ENCODE measurements at regions not wholly inside any gene's neighbourhood (a gene's known extent, or its start where the extent isn't known, plus 50 kb on each side); places are given as distances from the start of the nearest gene placed in this dataset.

DNA sequence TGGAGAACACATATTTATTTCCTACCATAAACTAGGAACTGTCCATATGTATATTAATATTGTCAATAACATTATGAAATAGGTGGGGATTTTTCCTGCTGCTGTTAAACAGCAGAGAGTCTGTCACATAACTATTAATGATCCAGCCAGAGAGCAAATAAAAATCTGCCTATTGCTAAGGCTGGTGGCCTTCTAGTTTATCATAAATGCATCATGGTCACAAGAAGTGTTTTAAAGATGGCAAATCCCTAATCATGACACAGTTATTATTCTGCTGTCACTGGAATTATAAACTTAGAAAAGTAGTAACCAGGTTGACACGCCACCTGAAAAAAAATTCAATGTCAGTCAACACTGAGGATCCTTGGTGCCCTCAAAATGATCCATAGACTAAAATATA, 132.3 kb downstream of the HGF start:
- no peak overlapping the region for H2BK12ac ChIP-seq (ENCODE audit: low read length)
- no peak overlapping the region for H3K4ac ChIP-seq (ENCODE audit: low read depth, low read length)
- H2AFZ ChIP-seq (ENCODE audit: insufficient read depth, low read length, poor library complexity), result no peak overlapping the region
- H4K8ac ChIP-seq (ENCODE audit: low read depth, low read length), result no peak overlapping the region
- H3K4me1 ChIP-seq (ENCODE audit: control insufficient read depth in 1 of 2, insufficient read depth in 2 of 2, low read length in 2 of 2), result no peaks in the 10 kb centered on the region
- H4K91ac ChIP-seq (ENCODE audit: low read depth, low read length), result no peak overlapping the region
- no peak overlapping the region for H2BK5ac ChIP-seq (ENCODE audit: low read depth, low read length, poor library complexity)
- no peaks in the 10 kb centered on the region for H3K27me3 ChIP-seq (ENCODE audit: insufficient read depth, low read length)
- no peak overlapping the region for H3K4me2 ChIP-seq (ENCODE audit: low read length)
- H2AK5ac ChIP-seq (ENCODE audit: low read length), result no peak overlapping the region
- no peaks in the 10 kb centered on the region for H3K36me3 ChIP-seq (ENCODE audit: control insufficient read depth in 1 of 2, insufficient read depth in 2 of 2, low read length in 2 of 2)
- H4K12ac ChIP-seq (ENCODE audit: low read depth, low read length), result no peak overlapping the region
- H3K27ac ChIP-seq (ENCODE audit: low read depth, low read length), result no peak overlapping the region
- H3K9me3 ChIP-seq (ENCODE audit: insufficient read depth, low read depth, low read length), result no peaks in the 10 kb centered on the region
- no peak overlapping the region for H3K14ac ChIP-seq (ENCODE audit: low read length)
- H3K79me1 ChIP-seq (ENCODE audit: low read length), result no peaks in the 10 kb centered on the region
- H3K23ac ChIP-seq (ENCODE audit: low read length), result no peak overlapping the region
- H3K79me2 ChIP-seq (ENCODE audit: control insufficient read depth, insufficient read depth, low read length, poor library complexity), result no peaks in the 10 kb centered on the region
- no peak for DNase-seq
- H3K18ac ChIP-seq (ENCODE audit: low read length), result no peak overlapping the region
- H3K4me3 ChIP-seq (ENCODE audit: low read depth, low read length), result no peak overlapping the region
- no peak overlapping the region for H2BK120ac ChIP-seq (ENCODE audit: insufficient read depth, low read length, poor library complexity)
- H3K9ac ChIP-seq (ENCODE audit: low read length), result no peak overlapping the region
- WGBS (ENCODE audit: extremely low coverage, insufficient coverage, insufficient read length), result no CpG with 5 or more reads among the region's 1 CpG

DNA sequence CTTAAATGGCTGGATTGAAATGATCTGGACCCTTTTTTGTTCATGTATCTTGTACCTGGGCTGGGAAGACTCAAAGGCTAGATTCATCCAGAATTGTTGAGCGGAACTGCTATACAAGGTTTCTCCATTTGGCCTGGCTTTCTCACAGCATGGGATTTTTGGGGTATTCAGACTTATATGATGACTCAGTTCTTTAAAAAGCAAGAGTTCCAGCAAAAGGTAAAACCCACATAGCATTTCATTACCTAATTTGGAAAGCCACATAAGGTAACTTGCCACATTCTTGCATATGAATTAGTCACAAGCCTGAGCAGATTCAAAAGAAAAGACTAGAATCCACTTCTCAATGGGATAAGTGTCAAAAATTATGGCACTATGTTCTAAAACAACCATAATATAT, 137.4 kb downstream of the HGF start:
- H3K27ac ChIP-seq (ENCODE audit: low read depth, low read length), result no peak overlapping the region
- H2BK120ac ChIP-seq (ENCODE audit: insufficient read depth, low read length, poor library complexity), result no peak overlapping the region
- no CpG with 5 or more reads among the region's 1 CpG for WGBS (ENCODE audit: extremely low coverage, insufficient coverage, insufficient read length)
- no peak overlapping the region for H3K4me3 ChIP-seq (ENCODE audit: low read depth, low read length)
- no peak overlapping the region for H2BK5ac ChIP-seq (ENCODE audit: low read depth, low read length, poor library complexity)
- no peak overlapping the region for H2AK5ac ChIP-seq (ENCODE audit: low read length)
- H3K36me3 ChIP-seq (ENCODE audit: control insufficient read depth in 1 of 2, insufficient read depth in 2 of 2, low read length in 2 of 2), result no peaks in the 10 kb centered on the region
- H2BK12ac ChIP-seq (ENCODE audit: low read length), result no peak overlapping the region
- no peak overlapping the region for H4K91ac ChIP-seq (ENCODE audit: low read depth, low read length)
- H3K23ac ChIP-seq (ENCODE audit: low read length), result no peak overlapping the region
- no peaks in the 10 kb centered on the region for H3K9me3 ChIP-seq (ENCODE audit: insufficient read depth, low read depth, low read length)
- no peak for DNase-seq
- no peak overlapping the region for H3K4ac ChIP-seq (ENCODE audit: low read depth, low read length)
- H3K79me1 ChIP-seq (ENCODE audit: low read length), result no peaks in the 10 kb centered on the region
- no peak overlapping the region for H3K14ac ChIP-seq (ENCODE audit: low read length)
- H3K18ac ChIP-seq (ENCODE audit: low read length), result no peak overlapping the region
- H4K12ac ChIP-seq (ENCODE audit: low read depth, low read length), result no peak overlapping the region
- no peak overlapping the region for H3K4me2 ChIP-seq (ENCODE audit: low read length)
- H3K4me1 ChIP-seq (ENCODE audit: control insufficient read depth in 1 of 2, insufficient read depth in 2 of 2, low read length in 2 of 2), result no peaks in the 10 kb centered on the region
- H2AFZ ChIP-seq (ENCODE audit: insufficient read depth, low read length, poor library complexity), result no peak overlapping the region
- no peaks in the 10 kb centered on the region for H3K79me2 ChIP-seq (ENCODE audit: control insufficient read depth, insufficient read depth, low read length, poor library complexity)
- no peak overlapping the region for H3K9ac ChIP-seq (ENCODE audit: low read length)
- no peak overlapping the region for H4K8ac ChIP-seq (ENCODE audit: low read depth, low read length)
- H3K27me3 ChIP-seq (ENCODE audit: insufficient read depth, low read length), result no peaks in the 10 kb centered on the region

DNA sequence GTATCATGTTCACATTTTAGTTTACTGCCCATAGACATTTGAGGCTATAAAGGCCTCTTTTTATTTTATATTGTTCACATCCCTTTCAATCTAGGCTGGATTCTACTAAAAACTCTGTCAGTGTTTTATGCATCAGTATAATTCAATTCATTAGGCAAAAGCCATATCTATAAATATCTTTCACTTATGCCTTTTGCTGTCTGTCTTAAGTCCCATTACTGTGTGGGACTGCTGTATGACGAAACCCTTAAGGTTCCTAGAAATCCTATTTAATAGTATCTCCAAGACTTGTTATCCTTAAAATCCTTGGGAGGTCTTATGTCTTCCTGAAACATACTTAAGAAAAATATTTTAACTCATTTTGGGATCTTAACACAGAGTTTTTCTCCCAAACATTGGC, 139.2 kb downstream of the HGF start:
- H3K4me3 ChIP-seq (ENCODE audit: low read depth, low read length), result no peak overlapping the region
- no peaks in the 10 kb centered on the region for H3K9me3 ChIP-seq (ENCODE audit: insufficient read depth, low read depth, low read length)
- no peak for DNase-seq
- H3K79me1 ChIP-seq (ENCODE audit: low read length), result no peaks in the 10 kb centered on the region
- H4K91ac ChIP-seq (ENCODE audit: low read depth, low read length), result no peak overlapping the region
- no peak overlapping the region for H2BK5ac ChIP-seq (ENCODE audit: low read depth, low read length, poor library complexity)
- H3K14ac ChIP-seq (ENCODE audit: low read length), result no peak overlapping the region
- H3K4me1 ChIP-seq (ENCODE audit: control insufficient read depth in 1 of 2, insufficient read depth in 2 of 2, low read length in 2 of 2), result no peaks in the 10 kb centered on the region
- no peak overlapping the region for H3K4ac ChIP-seq (ENCODE audit: low read depth, low read length)
- H3K23ac ChIP-seq (ENCODE audit: low read length), result no peak overlapping the region
- no CpG with 5 or more reads among the region's 1 CpG for WGBS (ENCODE audit: extremely low coverage, insufficient coverage, insufficient read length)
- no peak overlapping the region for H4K8ac ChIP-seq (ENCODE audit: low read depth, low read length)
- H3K18ac ChIP-seq (ENCODE audit: low read length), result no peak overlapping the region
- no peak overlapping the region for H2AFZ ChIP-seq (ENCODE audit: insufficient read depth, low read length, poor library complexity)
- H3K27ac ChIP-seq (ENCODE audit: low read depth, low read length), result no peak overlapping the region
- H2BK120ac ChIP-seq (ENCODE audit: insufficient read depth, low read length, poor library complexity), result no peak overlapping the region
- no peak overlapping the region for H4K12ac ChIP-seq (ENCODE audit: low read depth, low read length)
- H2AK5ac ChIP-seq (ENCODE audit: low read length), result no peak overlapping the region
- no peaks in the 10 kb centered on the region for H3K79me2 ChIP-seq (ENCODE audit: control insufficient read depth, insufficient read depth, low read length, poor library complexity)
- H2BK12ac ChIP-seq (ENCODE audit: low read length), result no peak overlapping the region
- H3K36me3 ChIP-seq (ENCODE audit: control insufficient read depth in 1 of 2, insufficient read depth in 2 of 2, low read length in 2 of 2), result no peaks in the 10 kb centered on the region
- H3K9ac ChIP-seq (ENCODE audit: low read length), result no peak overlapping the region
- no peak overlapping the region for H3K4me2 ChIP-seq (ENCODE audit: low read length)
- H3K27me3 ChIP-seq (ENCODE audit: insufficient read depth, low read length), result no peaks in the 10 kb centered on the region

DNA sequence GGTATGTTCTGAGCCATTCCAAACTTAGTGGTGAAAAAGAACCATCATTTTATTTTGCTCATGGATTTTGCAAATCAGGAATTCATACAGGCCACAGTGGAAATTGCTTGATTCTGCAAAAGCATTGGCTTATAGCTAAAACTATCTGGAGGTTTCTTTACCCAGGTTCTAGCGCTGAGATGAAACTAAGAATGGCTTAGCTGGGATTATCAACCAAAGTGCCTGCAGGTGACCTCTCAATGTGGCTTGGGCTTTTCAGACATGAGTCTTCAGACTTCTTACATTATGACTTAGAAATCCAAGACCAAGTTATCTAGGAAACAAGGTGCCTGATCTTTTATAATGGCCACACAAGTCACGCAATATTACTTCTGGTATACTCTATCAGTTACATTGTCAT, 140.1 kb downstream of the HGF start:
- no peak overlapping the region for H2BK120ac ChIP-seq (ENCODE audit: insufficient read depth, low read length, poor library complexity)
- no peaks in the 10 kb centered on the region for H3K9me3 ChIP-seq (ENCODE audit: insufficient read depth, low read depth, low read length)
- no peak for DNase-seq
- H3K79me1 ChIP-seq (ENCODE audit: low read length), result no peaks in the 10 kb centered on the region
- H3K27me3 ChIP-seq (ENCODE audit: insufficient read depth, low read length), result no peaks in the 10 kb centered on the region
- H3K4ac ChIP-seq (ENCODE audit: low read depth, low read length), result no peak overlapping the region
- no peak overlapping the region for H3K4me2 ChIP-seq (ENCODE audit: low read length)
- H3K4me1 ChIP-seq (ENCODE audit: control insufficient read depth in 1 of 2, insufficient read depth in 2 of 2, low read length in 2 of 2), result no peaks in the 10 kb centered on the region
- H2AK5ac ChIP-seq (ENCODE audit: low read length), result no peak overlapping the region
- H2BK5ac ChIP-seq (ENCODE audit: low read depth, low read length, poor library complexity), result no peak overlapping the region
- no peak overlapping the region for H3K27ac ChIP-seq (ENCODE audit: low read depth, low read length)
- H3K4me3 ChIP-seq (ENCODE audit: low read depth, low read length), result no peak overlapping the region
- no peak overlapping the region for H4K12ac ChIP-seq (ENCODE audit: low read depth, low read length)
- H4K8ac ChIP-seq (ENCODE audit: low read depth, low read length), result no peak overlapping the region
- H2AFZ ChIP-seq (ENCODE audit: insufficient read depth, low read length, poor library complexity), result no peak overlapping the region
- no peak overlapping the region for H3K9ac ChIP-seq (ENCODE audit: low read length)
- no peak overlapping the region for H3K23ac ChIP-seq (ENCODE audit: low read length)
- no peak overlapping the region for H2BK12ac ChIP-seq (ENCODE audit: low read length)
- no peak overlapping the region for H3K14ac ChIP-seq (ENCODE audit: low read length)
- no peaks in the 10 kb centered on the region for H3K36me3 ChIP-seq (ENCODE audit: control insufficient read depth in 1 of 2, insufficient read depth in 2 of 2, low read length in 2 of 2)
- no CpG with 5 or more reads among the region's 2 CpGs for WGBS (ENCODE audit: extremely low coverage, insufficient coverage, insufficient read length)
- no peak overlapping the region for H4K91ac ChIP-seq (ENCODE audit: low read depth, low read length)
- no peak overlapping the region for H3K18ac ChIP-seq (ENCODE audit: low read length)
- no peaks in the 10 kb centered on the region for H3K79me2 ChIP-seq (ENCODE audit: control insufficient read depth, insufficient read depth, low read length, poor library complexity)

DNA sequence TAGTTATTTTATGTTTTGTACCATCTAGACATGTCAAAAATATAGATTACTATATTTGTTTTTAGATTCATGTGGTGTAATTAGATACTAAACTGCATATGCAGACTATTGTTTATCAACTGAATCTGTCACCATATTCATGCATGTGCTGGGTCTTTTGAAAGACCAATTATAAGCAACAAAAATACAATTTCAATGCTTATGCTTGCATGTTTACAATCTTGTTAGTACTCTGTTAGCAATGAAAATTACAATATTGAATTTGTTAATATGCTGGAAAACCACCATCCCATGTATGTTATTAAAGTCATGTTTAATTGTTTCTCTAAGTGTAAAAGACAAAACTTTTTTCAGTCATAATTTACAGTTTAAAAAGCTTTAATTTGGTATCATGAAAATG, 140.9 kb downstream of the HGF start:
- Histone ChIP-seq H3K4ac (ENCODE audit: low read depth, low read length) (no peak overlapping the region), H3K27ac (ENCODE audit: low read depth, low read length) (no peak overlapping the region)

More for the DNA sequence above, 140.9 kb downstream of the HGF start:
- no peak for DNase-seq
- H3K27me3 ChIP-seq (ENCODE audit: insufficient read depth, low read length), result no peaks in the 10 kb centered on the region
- no peak overlapping the region for H3K23ac ChIP-seq (ENCODE audit: low read length)
- no peak overlapping the region for H4K91ac ChIP-seq (ENCODE audit: low read depth, low read length)
- H3K9me3 ChIP-seq (ENCODE audit: insufficient read depth, low read depth, low read length), result no peaks in the 10 kb centered on the region
- no peak overlapping the region for H3K4me2 ChIP-seq (ENCODE audit: low read length)
- no peaks in the 10 kb centered on the region for H3K79me2 ChIP-seq (ENCODE audit: control insufficient read depth, insufficient read depth, low read length, poor library complexity)
- no peaks in the 10 kb centered on the region for H3K36me3 ChIP-seq (ENCODE audit: control insufficient read depth in 1 of 2, insufficient read depth in 2 of 2, low read length in 2 of 2)
- no peak overlapping the region for H4K12ac ChIP-seq (ENCODE audit: low read depth, low read length)
- H3K4me1 ChIP-seq (ENCODE audit: control insufficient read depth in 1 of 2, insufficient read depth in 2 of 2, low read length in 2 of 2), result no peaks in the 10 kb centered on the region
- no peak overlapping the region for H3K9ac ChIP-seq (ENCODE audit: low read length)
- H2BK5ac ChIP-seq (ENCODE audit: low read depth, low read length, poor library complexity), result no peak overlapping the region
- no peak overlapping the region for H4K8ac ChIP-seq (ENCODE audit: low read depth, low read length)
- H2BK12ac ChIP-seq (ENCODE audit: low read length), result no peak overlapping the region
- no peak overlapping the region for H3K14ac ChIP-seq (ENCODE audit: low read length)
- no peak overlapping the region for H3K4me3 ChIP-seq (ENCODE audit: low read depth, low read length)
- H3K18ac ChIP-seq (ENCODE audit: low read length), result no peak overlapping the region
- H2BK120ac ChIP-seq (ENCODE audit: insufficient read depth, low read length, poor library complexity), result no peak overlapping the region
- H3K79me1 ChIP-seq (ENCODE audit: low read length), result no peaks in the 10 kb centered on the region
- no peak overlapping the region for H2AFZ ChIP-seq (ENCODE audit: insufficient read depth, low read length, poor library complexity)
- no peak overlapping the region for H2AK5ac ChIP-seq (ENCODE audit: low read length)
